ENCODE measurements at regions not wholly inside any gene's neighbourhood (a gene's known extent, or its start where the extent isn't known, plus 50 kb on each side); places are given as distances from the start of the nearest gene placed in this dataset.

GRCh38 chr9:118606668-118607067 is 762.6 kb downstream of the BRINP1 start:
- TF ChIP-seq CTCF (IDR thresholded peaks at IDR 0.05) (no peak), POLR2AphosphoS5 (IDR thresholded peaks at IDR 0.05) (no peak)

All from upper lobe of left lung (tissue), 4 donors.